ENCODE measurements at regions not wholly inside any gene's neighbourhood (a gene's known extent, or its start where the extent isn't known, plus 50 kb on each side); places are given as distances from the start of the nearest gene placed in this dataset.

- TF ChIP-seq, protein P1, sequence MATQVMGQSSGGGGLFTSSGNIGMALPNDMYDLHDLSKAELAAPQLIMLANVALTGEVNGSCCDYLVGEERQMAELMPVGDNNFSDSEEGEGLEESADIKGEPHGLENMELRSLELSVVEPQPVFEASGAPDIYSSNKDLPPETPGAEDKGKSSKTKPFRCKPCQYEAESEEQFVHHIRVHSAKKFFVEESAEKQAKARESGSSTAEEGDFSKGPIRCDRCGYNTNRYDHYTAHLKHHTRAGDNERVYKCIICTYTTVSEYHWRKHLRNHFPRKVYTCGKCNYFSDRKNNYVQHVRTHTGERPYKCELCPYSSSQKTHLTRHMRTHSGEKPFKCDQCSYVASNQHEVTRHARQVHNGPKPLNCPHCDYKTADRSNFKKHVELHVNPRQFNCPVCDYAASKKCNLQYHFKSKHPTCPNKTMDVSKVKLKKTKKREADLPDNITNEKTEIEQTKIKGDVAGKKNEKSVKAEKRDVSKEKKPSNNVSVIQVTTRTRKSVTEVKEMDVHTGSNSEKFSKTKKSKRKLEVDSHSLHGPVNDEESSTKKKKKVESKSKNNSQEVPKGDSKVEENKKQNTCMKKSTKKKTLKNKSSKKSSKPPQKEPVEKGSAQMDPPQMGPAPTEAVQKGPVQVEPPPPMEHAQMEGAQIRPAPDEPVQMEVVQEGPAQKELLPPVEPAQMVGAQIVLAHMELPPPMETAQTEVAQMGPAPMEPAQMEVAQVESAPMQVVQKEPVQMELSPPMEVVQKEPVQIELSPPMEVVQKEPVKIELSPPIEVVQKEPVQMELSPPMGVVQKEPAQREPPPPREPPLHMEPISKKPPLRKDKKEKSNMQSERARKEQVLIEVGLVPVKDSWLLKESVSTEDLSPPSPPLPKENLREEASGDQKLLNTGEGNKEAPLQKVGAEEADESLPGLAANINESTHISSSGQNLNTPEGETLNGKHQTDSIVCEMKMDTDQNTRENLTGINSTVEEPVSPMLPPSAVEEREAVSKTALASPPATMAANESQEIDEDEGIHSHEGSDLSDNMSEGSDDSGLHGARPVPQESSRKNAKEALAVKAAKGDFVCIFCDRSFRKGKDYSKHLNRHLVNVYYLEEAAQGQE (IDR thresholded peaks at IDR 0.05; ENCODE audit: unreplicated experiment) = no peak
- TF ChIP-seq EZH2phosphoT487 (IDR thresholded peaks at IDR 0.05; ENCODE audit: unreplicated experiment) (no peak), EZH2 (IDR thresholded peaks at IDR 0.05; ENCODE audit: low read depth, unreplicated experiment) (no peak), POLR2AphosphoS5 (IDR thresholded peaks at IDR 0.05; ENCODE audit: low read depth) (no peak)
- TF ChIP-seq, protein P2, sequence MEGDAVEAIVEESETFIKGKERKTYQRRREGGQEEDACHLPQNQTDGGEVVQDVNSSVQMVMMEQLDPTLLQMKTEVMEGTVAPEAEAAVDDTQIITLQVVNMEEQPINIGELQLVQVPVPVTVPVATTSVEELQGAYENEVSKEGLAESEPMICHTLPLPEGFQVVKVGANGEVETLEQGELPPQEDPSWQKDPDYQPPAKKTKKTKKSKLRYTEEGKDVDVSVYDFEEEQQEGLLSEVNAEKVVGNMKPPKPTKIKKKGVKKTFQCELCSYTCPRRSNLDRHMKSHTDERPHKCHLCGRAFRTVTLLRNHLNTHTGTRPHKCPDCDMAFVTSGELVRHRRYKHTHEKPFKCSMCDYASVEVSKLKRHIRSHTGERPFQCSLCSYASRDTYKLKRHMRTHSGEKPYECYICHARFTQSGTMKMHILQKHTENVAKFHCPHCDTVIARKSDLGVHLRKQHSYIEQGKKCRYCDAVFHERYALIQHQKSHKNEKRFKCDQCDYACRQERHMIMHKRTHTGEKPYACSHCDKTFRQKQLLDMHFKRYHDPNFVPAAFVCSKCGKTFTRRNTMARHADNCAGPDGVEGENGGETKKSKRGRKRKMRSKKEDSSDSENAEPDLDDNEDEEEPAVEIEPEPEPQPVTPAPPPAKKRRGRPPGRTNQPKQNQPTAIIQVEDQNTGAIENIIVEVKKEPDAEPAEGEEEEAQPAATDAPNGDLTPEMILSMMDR (conservative IDR thresholded peaks at IDR 0.05; ENCODE audit: low read depth in 2 of 2) = no peak
Measured at GRCh38 chr10:30155401-30155800, 96.0 kb upstream of the JCAD start.

Measured in GM23338 (cell line).